Middle frontal gyrus (tissue), 1 donor: ENCODE measurements at regions not wholly inside any gene's neighbourhood (a gene's known extent, or its start where the extent isn't known, plus 50 kb on each side); places are given as distances from the start of the nearest gene placed in this dataset.

ENCODE experiments used
- DNase-seq: peaks from one replicate; pipeline ENCODE4 v3.0.0-alpha.2; 2015; ENCODE audit warnings: low spot score; ENCODE audit errors: extremely low spot score

GRCh38 chr11:97638641-97639224 lies 1248.9 kb downstream of the JRKL start:
- no peak for DNase-seq

- no peak for DNase-seq
Measured at GRCh38 chr11:97641988-97642387, 1252.2 kb downstream of the JRKL start.

GRCh38 chr11:97645736-97646135 lies 1255.9 kb downstream of the JRKL start:
- DNase-seq = no peak

- no peak for DNase-seq
Measured at GRCh38 chr11:97656356-97656755, 1266.5 kb downstream of the JRKL start.

- no peak for DNase-seq
Measured at GRCh38 chr11:97657852-97658251, 1268.0 kb downstream of the JRKL start.

- DNase-seq = no peak
Measured at GRCh38 chr11:97667057-97667456, 1277.2 kb downstream of the JRKL start.

- DNase-seq = no peak
Measured at GRCh38 chr11:97683733-97684132, 1293.9 kb downstream of the JRKL start.

- DNase-seq = no peak
Measured at GRCh38 chr11:97684486-97685439, 1295.0 kb downstream of the JRKL start.

GRCh38 chr11:97685695-97686094 lies 1295.9 kb downstream of the JRKL start:
- no peak for DNase-seq

- DNase-seq = no peak
Measured at GRCh38 chr11:97687111-97687510, 1297.3 kb downstream of the JRKL start.

- no peak for DNase-seq
Measured at GRCh38 chr11:97691061-97691460, 1301.2 kb downstream of the JRKL start.

- no peak for DNase-seq
Measured at GRCh38 chr11:97702951-97703350, 1313.1 kb downstream of the JRKL start.

GRCh38 chr11:97703851-97704250 lies 1314.0 kb downstream of the JRKL start:
- no peak for DNase-seq

GRCh38 chr11:97705441-97705840 lies 1315.3 kb upstream of the CNTN5 start:
- peak; percentile 100 for DNase-seq

- DNase-seq = no peak
Measured at GRCh38 chr11:97717922-97718321, 1302.8 kb upstream of the CNTN5 start.

GRCh38 chr11:97722065-97722464 lies 1298.7 kb upstream of the CNTN5 start:
- DNase-seq = no peak

- DNase-seq = no peak
Measured at GRCh38 chr11:97722721-97723120, 1298.0 kb upstream of the CNTN5 start.

GRCh38 chr11:97729546-97730272 lies 1291.0 kb upstream of the CNTN5 start:
- no peak for DNase-seq

- no peak for DNase-seq
Measured at GRCh38 chr11:97732011-97732632, 1288.6 kb upstream of the CNTN5 start.

GRCh38 chr11:97738751-97739150 lies 1282.0 kb upstream of the CNTN5 start:
- DNase-seq = no peak

GRCh38 chr11:97739932-97740800 lies 1280.6 kb upstream of the CNTN5 start:
- no peak for DNase-seq
